ENCODE measurements at regions not wholly inside any gene's neighbourhood (a gene's known extent, or its start where the extent isn't known, plus 50 kb on each side); places are given as distances from the start of the nearest gene placed in this dataset.

GRCh38 chr3:177744873-177745606, 547.8 kb upstream of the TBL1XR1 start:
- H3K4me1 Mint-ChIP-seq, result peaks cover 35% of the 10 kb centered on the region
- H3K27ac Mint-ChIP-seq, result no peak overlapping the region
- H3K9me3 Mint-ChIP-seq, result peaks cover 10% of the 10 kb centered on the region
- peaks cover 5% of the 10 kb centered on the region for H3K27me3 Mint-ChIP-seq (ENCODE audit: low read depth, poor library complexity)
- H3K36me3 Mint-ChIP-seq (ENCODE audit: low read depth), result peaks cover 4% of the 10 kb centered on the region
- H3K4me3 Mint-ChIP-seq, result no peak overlapping the region
- no peak for DNase-seq
- TF ChIP-seq, protein P1, sequence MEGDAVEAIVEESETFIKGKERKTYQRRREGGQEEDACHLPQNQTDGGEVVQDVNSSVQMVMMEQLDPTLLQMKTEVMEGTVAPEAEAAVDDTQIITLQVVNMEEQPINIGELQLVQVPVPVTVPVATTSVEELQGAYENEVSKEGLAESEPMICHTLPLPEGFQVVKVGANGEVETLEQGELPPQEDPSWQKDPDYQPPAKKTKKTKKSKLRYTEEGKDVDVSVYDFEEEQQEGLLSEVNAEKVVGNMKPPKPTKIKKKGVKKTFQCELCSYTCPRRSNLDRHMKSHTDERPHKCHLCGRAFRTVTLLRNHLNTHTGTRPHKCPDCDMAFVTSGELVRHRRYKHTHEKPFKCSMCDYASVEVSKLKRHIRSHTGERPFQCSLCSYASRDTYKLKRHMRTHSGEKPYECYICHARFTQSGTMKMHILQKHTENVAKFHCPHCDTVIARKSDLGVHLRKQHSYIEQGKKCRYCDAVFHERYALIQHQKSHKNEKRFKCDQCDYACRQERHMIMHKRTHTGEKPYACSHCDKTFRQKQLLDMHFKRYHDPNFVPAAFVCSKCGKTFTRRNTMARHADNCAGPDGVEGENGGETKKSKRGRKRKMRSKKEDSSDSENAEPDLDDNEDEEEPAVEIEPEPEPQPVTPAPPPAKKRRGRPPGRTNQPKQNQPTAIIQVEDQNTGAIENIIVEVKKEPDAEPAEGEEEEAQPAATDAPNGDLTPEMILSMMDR (IDR thresholded peaks at IDR 0.05), result no peak

- peaks cover 29% of the 10 kb centered on the region for H3K4me1 Mint-ChIP-seq
- peak overlapping the region; percentile 36 for H3K27ac Mint-ChIP-seq
- TF ChIP-seq, protein P1 (IDR thresholded peaks at IDR 0.05), result no peak
- H3K4me3 Mint-ChIP-seq, result no peak overlapping the region
- H3K9me3 Mint-ChIP-seq, result peaks cover 10% of the 10 kb centered on the region
- no peak for DNase-seq
- H3K27me3 Mint-ChIP-seq (ENCODE audit: low read depth, poor library complexity), result peaks cover 5% of the 10 kb centered on the region
- H3K36me3 Mint-ChIP-seq (ENCODE audit: low read depth), result peaks cover 4% of the 10 kb centered on the region
These were observed 548.3 kb upstream of the TBL1XR1 start for GRCh38 chr3:177745607-177746005.

DNA sequence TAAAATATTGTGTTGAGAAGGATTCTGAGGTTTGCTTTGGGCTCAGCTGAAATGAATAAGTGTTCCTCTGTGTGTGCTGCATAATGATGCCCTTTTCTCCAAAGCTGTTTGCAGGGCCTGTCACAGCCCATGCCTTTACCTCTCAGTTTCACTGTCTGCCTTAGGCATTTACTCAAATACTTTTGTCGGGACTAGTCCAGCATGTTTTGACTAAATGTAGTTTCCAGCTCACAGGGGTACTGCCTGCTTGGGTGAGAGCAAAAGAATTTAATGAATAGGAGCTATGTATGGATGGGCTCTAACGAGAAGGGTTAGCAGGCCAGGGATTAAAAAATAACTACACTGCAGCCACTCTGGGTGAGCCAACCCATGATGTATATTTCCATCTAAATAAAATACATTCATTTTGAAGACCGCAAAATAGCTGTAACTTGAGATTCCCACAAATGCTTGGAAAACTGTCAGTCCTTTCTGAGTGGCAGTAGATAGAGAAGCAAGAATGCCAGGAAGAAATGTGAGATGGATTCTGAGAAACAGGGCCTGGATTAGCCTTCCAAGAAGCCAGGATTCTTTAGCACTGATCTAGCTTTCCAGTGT, 549.2 kb upstream of the TBL1XR1 start:
- no peak overlapping the region for H3K4me3 Mint-ChIP-seq
- TF ChIP-seq, protein P1 (IDR thresholded peaks at IDR 0.05), result no peak
- peaks cover 31% of the 10 kb centered on the region for H3K4me1 Mint-ChIP-seq
- peak overlapping the region; percentile 18 for H3K27ac Mint-ChIP-seq
- peaks cover 4% of the 10 kb centered on the region for H3K36me3 Mint-ChIP-seq (ENCODE audit: low read depth)
- H3K9me3 Mint-ChIP-seq, result peaks cover 10% of the 10 kb centered on the region
- peaks cover 5% of the 10 kb centered on the region for H3K27me3 Mint-ChIP-seq (ENCODE audit: low read depth, poor library complexity)
- DNase-seq, result no peak

GRCh38 chr3:177749836-177750235, 552.6 kb upstream of the TBL1XR1 start:
- H3K36me3 Mint-ChIP-seq (ENCODE audit: low read depth), result peaks cover 9% of the 10 kb centered on the region
- DNase-seq, result no peak
- no peak overlapping the region for H3K4me3 Mint-ChIP-seq
- no peak overlapping the region for H3K27ac Mint-ChIP-seq
- H3K9me3 Mint-ChIP-seq, result peaks cover 4% of the 10 kb centered on the region
- H3K4me1 Mint-ChIP-seq, result peaks cover 62% of the 10 kb centered on the region
- TF ChIP-seq, protein P1 (IDR thresholded peaks at IDR 0.05), result no peak
- H3K27me3 Mint-ChIP-seq (ENCODE audit: low read depth, poor library complexity), result no peaks in the 10 kb centered on the region

GRCh38 chr3:177750436-177750835, 553.2 kb upstream of the TBL1XR1 start:
- Mint-ChIP-seq H3K27ac (no peak overlapping the region), H3K9me3 (peaks cover 4% of the 10 kb centered on the region), H3K36me3 (ENCODE audit: low read depth) (peaks cover 9% of the 10 kb centered on the region), H3K4me1 (peaks cover 66% of the 10 kb centered on the region), H3K27me3 (ENCODE audit: low read depth, poor library complexity) (no peaks in the 10 kb centered on the region), H3K4me3 (no peak overlapping the region)
- TF ChIP-seq, protein P1 (IDR thresholded peaks at IDR 0.05), result no peak
- no peak for DNase-seq

DNA sequence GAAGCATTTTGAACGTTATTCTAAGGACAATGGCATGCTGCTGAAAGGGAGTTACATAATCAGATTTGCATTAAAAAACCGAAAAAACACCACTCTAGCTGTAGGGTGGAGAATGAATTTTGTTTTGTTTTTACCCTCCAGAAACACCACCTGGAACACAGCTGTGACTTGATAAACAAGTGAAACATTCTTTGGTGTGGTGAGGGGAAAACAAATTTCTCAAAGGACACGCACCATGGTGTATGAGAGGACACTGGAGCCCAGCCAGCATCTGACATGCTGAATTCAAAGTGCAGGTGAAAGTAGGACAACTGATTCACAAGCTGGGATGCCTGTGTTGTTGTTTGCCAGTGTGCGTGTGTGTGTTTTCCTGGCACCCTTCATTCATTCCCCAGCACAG, 554.5 kb upstream of the TBL1XR1 start:
- Mint-ChIP-seq H3K27ac (peak overlapping the region; percentile 66), H3K4me1 (peaks cover 53% of the 10 kb centered on the region), H3K27me3 (ENCODE audit: low read depth, poor library complexity) (no peaks in the 10 kb centered on the region), H3K36me3 (ENCODE audit: low read depth) (peaks cover 10% of the 10 kb centered on the region), H3K9me3 (peaks cover 11% of the 10 kb centered on the region), H3K4me3 (no peak overlapping the region)
- DNase-seq, result no peak
- TF ChIP-seq, protein P1 (IDR thresholded peaks at IDR 0.05), result no peak
